Neural progenitor cell (in vitro differentiated cells): ENCODE measurements at regions not wholly inside any gene's neighbourhood (a gene's known extent, or its start where the extent isn't known, plus 50 kb on each side); places are given as distances from the start of the nearest gene placed in this dataset.

Experiments
- DNase-seq: peaks from one replicate; pipeline ENCODE4 v3.0.0-alpha.2; 2016; ENCODE audit warnings: low spot score
- H2AFZ ChIP-seq: fragments of 200-600 bp; sonication (generic); replicated peaks from 2 replicates; pipeline ENCODE4 v1.6.1; 2016; ENCODE audit warnings: antibody characterized with exemption
- H3F3A ChIP-seq: fragments of 200-600 bp; sonication (generic); 2 replicates; pipeline ENCODE4 v1.6.1; 2016; ENCODE audit warnings: antibody characterized with exemption, low read depth
- H3K27ac ChIP-seq: fragments of 200-600 bp; sonication (generic); 2 replicates; pipeline ENCODE4 v1.5.1; 2016; ENCODE audit warnings: mild to moderate bottlenecking
- H3K27me3 ChIP-seq: fragments of 200-600 bp; sonication (generic); 2 replicates; pipeline ENCODE4 v1.6.1; 2016; ENCODE audit warnings: mild to moderate bottlenecking, moderate library complexity
- H3K36me3 ChIP-seq: fragments of 200-600 bp; sonication (generic); 2 replicates; pipeline ENCODE4 v1.5.1; 2016
- H3K4me1 ChIP-seq: fragments of 200-600 bp; sonication (generic); 2 replicates; pipeline ENCODE4 v1.6.1; 2016; ENCODE audit warnings: mixed run types
- H3K4me2 ChIP-seq: fragments of 200-600 bp; sonication (generic); 2 replicates; pipeline ENCODE4 v1.6.1; 2016
- H3K4me3 ChIP-seq: fragments of 200-600 bp; sonication (generic); 2 replicates; pipeline ENCODE4 v1.5.1; 2016
- H3K79me2 ChIP-seq: fragments of 200-600 bp; sonication (generic); 2 replicates; pipeline ENCODE4 v1.6.1; 2016; ENCODE audit warnings: low read depth
- H3K9ac ChIP-seq: fragments of 200-600 bp; sonication (generic); 2 replicates; pipeline ENCODE4 v1.6.1; 2016
- H3K9me3 ChIP-seq: fragments of 200-600 bp; sonication (generic); 2 replicates; pipeline ENCODE4 v1.5.1; 2016; ENCODE audit warnings: low read depth
- H4K20me1 ChIP-seq: fragments of 200-600 bp; sonication (generic); 2 replicates; pipeline ENCODE4 v1.6.1; 2016; ENCODE audit warnings: low read depth
- H3K27ac Mint-ChIP-seq: 3 replicates; pipeline ENCODE4 v1.8.0; 2021; ENCODE audit warnings: mixed read lengths
- H3K27me3 Mint-ChIP-seq: 2 replicates; pipeline ENCODE4 v1.8.0; 2022; ENCODE audit warnings: low read depth, mild to moderate bottlenecking, inconsistent platforms, moderate library complexity, mixed read lengths; ENCODE audit not compliant: insufficient read depth
- H3K36me3 Mint-ChIP-seq: 3 replicates; pipeline ENCODE4 v1.8.0; 2021; ENCODE audit warnings: mixed read lengths
- H3K4me1 Mint-ChIP-seq: 3 replicates; pipeline ENCODE4 v1.8.0; 2021; ENCODE audit warnings: mixed read lengths
- H3K4me3 Mint-ChIP-seq: 3 replicates; pipeline ENCODE4 v1.8.0; 2021; ENCODE audit warnings: mild to moderate bottlenecking, moderate library complexity, mixed read lengths
- H3K9me3 Mint-ChIP-seq: 3 replicates; pipeline ENCODE4 v1.8.0; 2020; ENCODE audit warnings: mixed read lengths
- EZH2 ChIP-seq: fragments of 200-600 bp; sonication (generic); IDR thresholded peaks from 2 replicates; pipeline ENCODE4 v1.6.1; 2017; ENCODE audit warnings: antibody characterized with exemption, mild to moderate bottlenecking, moderate library complexity
- EZH2phosphoT487 ChIP-seq: fragments of 200-600 bp; sonication (generic); IDR thresholded peaks from 2 replicates; pipeline ENCODE4 v1.6.1; 2017; ENCODE audit warnings: antibody characterized with exemption
- TF ChIP-seq, protein P1 (sequence below): fragments of 200-600 bp; sonication (generic); IDR thresholded peaks from 2 replicates; pipeline ENCODE4 v1.5.1; 2017; ENCODE audit warnings: antibody characterized with exemption, mild to moderate bottlenecking

DNA sequence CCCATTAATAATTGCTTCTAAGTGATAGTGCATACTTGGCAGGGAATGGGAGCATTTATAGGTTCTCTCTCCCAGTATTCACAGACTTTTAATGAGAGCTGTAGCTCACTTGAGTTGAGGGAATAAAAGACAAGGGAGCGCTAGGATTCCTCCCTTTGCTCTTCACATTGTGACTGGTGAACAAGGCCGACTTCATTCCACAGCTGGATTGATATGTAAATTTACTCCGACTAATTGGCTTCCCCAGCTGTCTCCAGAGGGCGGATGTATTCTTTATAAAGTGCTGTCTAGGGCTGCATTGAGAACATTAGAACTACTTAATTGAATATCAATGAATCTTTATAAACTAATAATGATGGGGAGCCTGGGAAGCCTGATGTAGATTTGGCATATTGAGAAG lies 63.4 kb downstream of the GPR50 start:
- peaks cover 4% of the 10 kb centered on the region for H3K36me3 ChIP-seq
- H3K4me3 ChIP-seq, result no peak overlapping the region
- DNase-seq, result peak; percentile 72
- no peaks in the 10 kb centered on the region for H3K79me2 ChIP-seq
- no peaks in the 10 kb centered on the region for H4K20me1 ChIP-seq
- H3K27me3 ChIP-seq, result no peaks in the 10 kb centered on the region
- no peaks in the 10 kb centered on the region for H3K4me1 Mint-ChIP-seq
- no peaks in the 10 kb centered on the region for H3K36me3 Mint-ChIP-seq
- TF ChIP-seq, protein P1, sequence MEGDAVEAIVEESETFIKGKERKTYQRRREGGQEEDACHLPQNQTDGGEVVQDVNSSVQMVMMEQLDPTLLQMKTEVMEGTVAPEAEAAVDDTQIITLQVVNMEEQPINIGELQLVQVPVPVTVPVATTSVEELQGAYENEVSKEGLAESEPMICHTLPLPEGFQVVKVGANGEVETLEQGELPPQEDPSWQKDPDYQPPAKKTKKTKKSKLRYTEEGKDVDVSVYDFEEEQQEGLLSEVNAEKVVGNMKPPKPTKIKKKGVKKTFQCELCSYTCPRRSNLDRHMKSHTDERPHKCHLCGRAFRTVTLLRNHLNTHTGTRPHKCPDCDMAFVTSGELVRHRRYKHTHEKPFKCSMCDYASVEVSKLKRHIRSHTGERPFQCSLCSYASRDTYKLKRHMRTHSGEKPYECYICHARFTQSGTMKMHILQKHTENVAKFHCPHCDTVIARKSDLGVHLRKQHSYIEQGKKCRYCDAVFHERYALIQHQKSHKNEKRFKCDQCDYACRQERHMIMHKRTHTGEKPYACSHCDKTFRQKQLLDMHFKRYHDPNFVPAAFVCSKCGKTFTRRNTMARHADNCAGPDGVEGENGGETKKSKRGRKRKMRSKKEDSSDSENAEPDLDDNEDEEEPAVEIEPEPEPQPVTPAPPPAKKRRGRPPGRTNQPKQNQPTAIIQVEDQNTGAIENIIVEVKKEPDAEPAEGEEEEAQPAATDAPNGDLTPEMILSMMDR, result no peak
- no peak for TF ChIP-seq EZH2phosphoT487
- TF ChIP-seq EZH2, result no peak
- peaks cover 3% of the 10 kb centered on the region for H3K9me3 ChIP-seq
- H3K4me3 Mint-ChIP-seq, result no peak overlapping the region
- no peak overlapping the region for H3K9ac ChIP-seq
- H3K4me2 ChIP-seq, result peak overlapping the region; percentile 53
- no peak overlapping the region for H2AFZ ChIP-seq
- peaks cover 16% of the 10 kb centered on the region for H3K4me1 ChIP-seq
- H3F3A ChIP-seq, result peaks cover 16% of the 10 kb centered on the region
- peaks cover 6% of the 10 kb centered on the region for H3K9me3 Mint-ChIP-seq
- no peaks in the 10 kb centered on the region for H3K27me3 Mint-ChIP-seq
- H3K27ac Mint-ChIP-seq, result no peak overlapping the region
- peak overlapping the region; percentile 41 for H3K27ac ChIP-seq

DNA sequence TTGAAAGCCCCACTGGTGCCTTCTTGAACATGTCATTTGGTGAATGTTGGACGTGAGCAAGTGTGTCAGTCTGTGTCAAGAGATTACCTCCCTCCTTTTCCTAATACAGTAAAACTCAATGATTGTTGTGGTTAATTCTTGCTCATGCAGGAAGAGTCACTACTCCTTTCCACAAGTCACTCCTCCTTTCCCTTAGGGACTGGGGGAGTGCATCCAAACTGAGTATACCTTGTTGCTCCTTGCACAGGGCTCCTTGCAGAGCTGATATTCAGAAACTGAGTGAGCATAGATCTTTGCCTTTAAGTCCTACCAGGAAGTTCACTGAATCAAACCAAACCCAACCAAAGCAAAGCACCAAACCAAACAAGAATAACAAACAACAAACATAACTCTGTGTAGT lies 63.9 kb downstream of the GPR50 start:
- H3K9me3 ChIP-seq, result peaks cover 3% of the 10 kb centered on the region
- H2AFZ ChIP-seq, result no peak overlapping the region
- Mint-ChIP-seq H3K27me3 (no peaks in the 10 kb centered on the region), H3K4me3 (no peak overlapping the region), H3K9me3 (peaks cover 6% of the 10 kb centered on the region), H3K36me3 (no peaks in the 10 kb centered on the region), H3K27ac (no peak overlapping the region), H3K4me1 (no peaks in the 10 kb centered on the region)
- no peaks in the 10 kb centered on the region for H4K20me1 ChIP-seq
- H3K27me3 ChIP-seq, result no peaks in the 10 kb centered on the region
- H3K36me3 ChIP-seq, result peaks cover 7% of the 10 kb centered on the region
- H3F3A ChIP-seq, result peaks cover 16% of the 10 kb centered on the region
- no peak overlapping the region for H3K27ac ChIP-seq
- H3K9ac ChIP-seq, result no peak overlapping the region
- no peak for DNase-seq
- no peak overlapping the region for H3K4me3 ChIP-seq
- H3K4me1 ChIP-seq, result peaks cover 16% of the 10 kb centered on the region
- no peaks in the 10 kb centered on the region for H3K79me2 ChIP-seq
- H3K4me2 ChIP-seq, result peak overlapping the region; percentile 52
- TF ChIP-seq, protein P1, result no peak
- TF ChIP-seq EZH2phosphoT487 (no peak), EZH2 (no peak)

DNA sequence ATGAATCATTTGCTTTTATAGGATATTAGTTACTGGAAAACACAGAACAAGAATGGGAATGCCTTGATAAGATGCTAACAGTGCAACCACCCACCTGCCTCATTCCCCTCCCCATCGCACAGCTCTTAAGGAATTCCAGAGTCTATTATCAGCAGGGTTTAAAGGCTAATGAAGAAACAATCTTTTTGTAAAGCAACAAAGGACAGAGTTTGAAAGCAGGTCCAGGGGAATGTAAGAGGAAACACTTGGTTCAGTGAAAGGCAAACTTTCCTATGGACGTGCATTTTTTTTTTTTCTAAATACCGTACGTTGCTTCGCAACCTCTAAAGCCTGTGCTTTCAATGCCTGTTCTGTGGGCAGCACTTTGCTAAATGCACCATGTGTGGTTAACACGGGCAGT lies 92.5 kb downstream of the GPR50 start:
- H3K4me1 Mint-ChIP-seq, result no peaks in the 10 kb centered on the region
- H3K79me2 ChIP-seq, result no peaks in the 10 kb centered on the region
- H3K4me1 ChIP-seq, result peaks cover 20% of the 10 kb centered on the region
- H3F3A ChIP-seq, result peaks cover 20% of the 10 kb centered on the region
- no peak overlapping the region for H3K4me3 Mint-ChIP-seq
- no peaks in the 10 kb centered on the region for H3K27me3 ChIP-seq
- H4K20me1 ChIP-seq, result no peaks in the 10 kb centered on the region
- TF ChIP-seq EZH2 (no peak), EZH2phosphoT487 (no peak)
- TF ChIP-seq, protein P1, result no peak
- H3K27ac ChIP-seq, result peak overlapping the region; percentile 97
- peaks cover 2% of the 10 kb centered on the region for H3K9me3 Mint-ChIP-seq
- H3K27me3 Mint-ChIP-seq, result peaks cover 3% of the 10 kb centered on the region
- H3K9ac ChIP-seq, result no peak overlapping the region
- H3K9me3 ChIP-seq, result no peaks in the 10 kb centered on the region
- H3K4me2 ChIP-seq, result peak overlapping the region; percentile 61
- H3K4me3 ChIP-seq, result no peak overlapping the region
- H3K27ac Mint-ChIP-seq, result no peak overlapping the region
- H3K36me3 ChIP-seq, result no peaks in the 10 kb centered on the region
- peak; percentile 76 for DNase-seq
- no peak overlapping the region for H2AFZ ChIP-seq
- no peaks in the 10 kb centered on the region for H3K36me3 Mint-ChIP-seq

DNA sequence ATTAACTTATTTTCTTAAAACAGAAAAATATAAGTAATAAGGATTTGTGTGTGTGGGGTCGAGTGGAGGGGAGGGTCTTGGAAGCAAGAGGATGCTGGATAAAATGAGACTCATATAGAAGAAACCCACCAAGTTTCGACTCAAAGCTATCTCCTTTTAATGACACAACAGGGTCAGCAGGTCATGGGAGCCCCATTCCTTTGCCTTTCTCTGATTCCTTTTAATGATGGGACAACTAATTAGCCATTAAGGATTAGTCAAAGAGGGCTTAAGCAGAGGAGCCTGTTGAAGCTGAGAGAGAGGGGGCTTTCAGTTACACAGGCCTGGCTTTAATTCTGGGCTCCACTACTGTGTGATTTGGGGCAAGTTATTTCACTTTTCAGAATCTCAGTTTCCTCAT lies 102.8 kb downstream of the GPR50 start:
- H3K27me3 Mint-ChIP-seq, result no peaks in the 10 kb centered on the region
- no peaks in the 10 kb centered on the region for H3K36me3 ChIP-seq
- no peaks in the 10 kb centered on the region for H3K9me3 ChIP-seq
- H3K4me1 Mint-ChIP-seq, result no peaks in the 10 kb centered on the region
- H3K27ac Mint-ChIP-seq, result no peak overlapping the region
- peak overlapping the region; percentile 80 for H3K27ac ChIP-seq
- no peaks in the 10 kb centered on the region for H3K27me3 ChIP-seq
- no peak overlapping the region for H3K4me3 Mint-ChIP-seq
- no peak overlapping the region for H3K9ac ChIP-seq
- H4K20me1 ChIP-seq, result no peaks in the 10 kb centered on the region
- H3K4me1 ChIP-seq, result peaks cover 24% of the 10 kb centered on the region
- H3K4me3 ChIP-seq, result no peak overlapping the region
- H3K4me2 ChIP-seq, result peak overlapping the region; percentile 29
- H3K79me2 ChIP-seq, result no peaks in the 10 kb centered on the region
- peaks cover 13% of the 10 kb centered on the region for H3F3A ChIP-seq
- no peak for TF ChIP-seq EZH2
- TF ChIP-seq EZH2phosphoT487, result no peak
- TF ChIP-seq, protein P1, result no peak
- H2AFZ ChIP-seq, result no peak overlapping the region
- H3K9me3 Mint-ChIP-seq, result peaks cover 5% of the 10 kb centered on the region
- DNase-seq, result peak; percentile 80
- H3K36me3 Mint-ChIP-seq, result no peaks in the 10 kb centered on the region
